ENCODE measurements at regions not wholly inside any gene's neighbourhood (a gene's known extent, or its start where the extent isn't known, plus 50 kb on each side); places are given as distances from the start of the nearest gene placed in this dataset.

- DNase-seq: no peak
These were observed 160.6 kb upstream of the RGMA start for GRCh38 chr15:93249623-93250022.

- DNase-seq: no peak
These were observed 158.6 kb upstream of the RGMA start for GRCh38 chr15:93247466-93248121.

GRCh38 chr15:93246266-93247242 lies 157.5 kb upstream of the RGMA start:
- DNase-seq: no peak

GRCh38 chr15:93245661-93246042 lies 156.6 kb upstream of the RGMA start:
- DNase-seq: no peak

GRCh38 chr15:93244696-93245660 lies 156.0 kb upstream of the RGMA start:
- no peak for DNase-seq

GRCh38 chr15:93243573-93243972 lies 154.6 kb upstream of the RGMA start:
- no peak for DNase-seq

GRCh38 chr15:93241696-93242585 lies 152.9 kb upstream of the RGMA start:
- no peak for DNase-seq

- no peak for DNase-seq
These were observed 151.0 kb upstream of the RGMA start for GRCh38 chr15:93239993-93240392.

GRCh38 chr15:93239591-93239990 lies 150.6 kb upstream of the RGMA start:
- DNase-seq: no peak

- no peak for DNase-seq
These were observed 149.6 kb upstream of the RGMA start for GRCh38 chr15:93238641-93239040.

GRCh38 chr15:93235926-93236780 lies 147.1 kb upstream of the RGMA start:
- peak; percentile 3 to 8 for DNase-seq

GRCh38 chr15:93235269-93235668 lies 146.3 kb upstream of the RGMA start:
- DNase-seq: no peak

GRCh38 chr15:93233710-93234109 lies 144.7 kb upstream of the RGMA start:
- no peak for DNase-seq

GRCh38 chr15:93232845-93233244 lies 143.8 kb upstream of the RGMA start:
- no peak for DNase-seq

GRCh38 chr15:93231994-93232393 lies 143.0 kb upstream of the RGMA start:
- no peak for DNase-seq

- no peak for DNase-seq
These were observed 142.4 kb upstream of the RGMA start for GRCh38 chr15:93231261-93231925.

GRCh38 chr15:93228546-93228945 lies 139.5 kb upstream of the RGMA start:
- DNase-seq: no peak

GRCh38 chr15:93223803-93224202 lies 134.8 kb upstream of the RGMA start:
- no peak for DNase-seq

- no peak for DNase-seq
These were observed 132.7 kb upstream of the RGMA start for GRCh38 chr15:93221759-93222158.

- no peak for DNase-seq
These were observed 130.9 kb upstream of the RGMA start for GRCh38 chr15:93219859-93220420.
